OCI-LY3 (cell line): ENCODE measurements at regions not wholly inside any gene's neighbourhood (a gene's known extent, or its start where the extent isn't known, plus 50 kb on each side); places are given as distances from the start of the nearest gene placed in this dataset.

ENCODE experiments used
- EZH2phosphoT487 ChIP-seq: fragments of 200-600 bp; shearing (Covaris generic); IDR thresholded peaks from 2 replicates; pipeline ENCODE4 v1.6.1; 2018; ENCODE audit warnings: antibody characterized with exemption, mixed run types, low read depth
- TF ChIP-seq, protein P1 (sequence below): fragments of 200-600, 300-600 bp; sonication (generic); IDR thresholded peaks from 2 replicates; pipeline ENCODE4 v1.5.1; 2014; ENCODE audit warnings: antibody characterized with exemption, low read length, low read depth

DNA sequence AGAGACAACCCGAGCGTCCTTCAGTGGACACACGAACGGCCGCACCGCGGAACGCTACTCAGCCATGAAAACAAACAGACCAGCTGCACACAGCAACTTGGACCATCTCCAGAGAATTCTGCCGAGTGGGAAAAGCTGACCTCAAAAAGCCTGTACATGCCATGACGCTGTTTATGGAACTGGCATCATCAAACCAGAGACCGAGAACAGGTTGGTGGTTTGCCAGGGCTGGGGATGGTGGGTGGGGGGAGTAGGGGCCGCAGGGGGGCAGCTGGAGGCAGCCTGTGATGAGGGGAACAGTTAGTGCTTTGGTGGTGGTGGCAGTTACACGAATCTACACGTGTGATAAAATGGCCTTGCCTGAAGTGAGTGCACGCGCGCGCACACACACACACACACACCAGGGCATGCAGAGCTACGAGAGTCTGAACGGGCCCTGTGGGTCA, 169.8 kb downstream of the LAT start:
- TF ChIP-seq, protein P1, sequence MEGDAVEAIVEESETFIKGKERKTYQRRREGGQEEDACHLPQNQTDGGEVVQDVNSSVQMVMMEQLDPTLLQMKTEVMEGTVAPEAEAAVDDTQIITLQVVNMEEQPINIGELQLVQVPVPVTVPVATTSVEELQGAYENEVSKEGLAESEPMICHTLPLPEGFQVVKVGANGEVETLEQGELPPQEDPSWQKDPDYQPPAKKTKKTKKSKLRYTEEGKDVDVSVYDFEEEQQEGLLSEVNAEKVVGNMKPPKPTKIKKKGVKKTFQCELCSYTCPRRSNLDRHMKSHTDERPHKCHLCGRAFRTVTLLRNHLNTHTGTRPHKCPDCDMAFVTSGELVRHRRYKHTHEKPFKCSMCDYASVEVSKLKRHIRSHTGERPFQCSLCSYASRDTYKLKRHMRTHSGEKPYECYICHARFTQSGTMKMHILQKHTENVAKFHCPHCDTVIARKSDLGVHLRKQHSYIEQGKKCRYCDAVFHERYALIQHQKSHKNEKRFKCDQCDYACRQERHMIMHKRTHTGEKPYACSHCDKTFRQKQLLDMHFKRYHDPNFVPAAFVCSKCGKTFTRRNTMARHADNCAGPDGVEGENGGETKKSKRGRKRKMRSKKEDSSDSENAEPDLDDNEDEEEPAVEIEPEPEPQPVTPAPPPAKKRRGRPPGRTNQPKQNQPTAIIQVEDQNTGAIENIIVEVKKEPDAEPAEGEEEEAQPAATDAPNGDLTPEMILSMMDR: no peak
- no peak for TF ChIP-seq EZH2phosphoT487
